Activated B cell treated with CpG ODN at 0.5 μM for 24 hours (primary cell): ENCODE measurements at regions not wholly inside any gene's neighbourhood (a gene's known extent, or its start where the extent isn't known, plus 50 kb on each side); places are given as distances from the start of the nearest gene placed in this dataset.

Experiments
- ATAC-seq: fragments of 200-7000 bp; cut with Tn5 transposase; one replicate; pipeline ENCODE4 v1.10.0; 2021; ENCODE audit warnings: low read depth, mild to moderate bottlenecking, moderate library complexity
- CTCF ChIA-PET: fragments of 350-600 bp; sonication (Branson Sonifier 250); formaldehyde crosslinking; loops from one replicate; lab custom pipeline; 2021; ENCODE audit warnings: antibody characterized with exemption; lab: Charles Lee
- POLR2A ChIA-PET: fragments of 350-600 bp; sonication (Branson Sonifier 250); formaldehyde crosslinking; loops from one replicate; lab custom pipeline; 2021; ENCODE audit warnings: antibody characterized with exemption; lab: Charles Lee
- DNase-seq: peaks from one replicate; pipeline ENCODE4 v3.0.0; 2022
- H3K27ac Mint-ChIP-seq: one replicate; pipeline ENCODE4 v1.8.0; 2020; ENCODE audit warnings: mixed read lengths
- H3K27me3 Mint-ChIP-seq: one replicate; pipeline ENCODE4 v1.8.0; 2021; ENCODE audit warnings: mixed read lengths
- H3K36me3 Mint-ChIP-seq: one replicate; pipeline ENCODE4 v1.8.0; 2021; ENCODE audit warnings: low read depth, mixed read lengths
- H3K4me1 Mint-ChIP-seq: one replicate; pipeline ENCODE4 v1.8.0; 2021; ENCODE audit warnings: mixed read lengths
- H3K4me3 Mint-ChIP-seq: one replicate; pipeline ENCODE4 v1.8.0; 2020; ENCODE audit warnings: mild to moderate bottlenecking, mixed read lengths
- H3K9me3 Mint-ChIP-seq: one replicate; pipeline ENCODE4 v1.8.0; 2020; ENCODE audit warnings: mixed read lengths
- CTCF ChIP-seq: fragments of 200-600 bp; IDR thresholded peaks from one replicate; pipeline ENCODE4 v1.8.0; 2022; ENCODE audit warnings: antibody characterized with exemption, mild to moderate bottlenecking
- intact Hi-C: fragments of 100-400 bp; cut with micrococcal nuclease; formaldehyde crosslinking; loops from one replicate; pipeline ENCODE4 v1.15.1; 2024

- intact Hi-C loops: no loop called here
- TF ChIP-seq CTCF: no peak
- DNase-seq (no peak), ATAC-seq (no peak)
- H3K27ac Mint-ChIP-seq: no peak overlapping the region
- no peaks in the 10 kb centered on the region for H3K4me1 Mint-ChIP-seq
- ChIA-PET POLR2A (no interaction called here), CTCF (no interaction called here)
- no peaks in the 10 kb centered on the region for H3K27me3 Mint-ChIP-seq
- no peaks in the 10 kb centered on the region for H3K9me3 Mint-ChIP-seq
- H3K4me3 Mint-ChIP-seq: no peak overlapping the region
- no peaks in the 10 kb centered on the region for H3K36me3 Mint-ChIP-seq
Observed at GRCh38 chr9:106321394-106322180, 541.4 kb upstream of the ZNF462 start.

- Mint-ChIP-seq H3K36me3 (no peaks in the 10 kb centered on the region), H3K27ac (no peak overlapping the region), H3K4me1 (no peaks in the 10 kb centered on the region), H3K27me3 (no peaks in the 10 kb centered on the region), H3K4me3 (no peak overlapping the region), H3K9me3 (no peaks in the 10 kb centered on the region)
- ChIA-PET CTCF (no interaction called here), POLR2A (no interaction called here)
- intact Hi-C loops: no loop called here
- TF ChIP-seq CTCF: no peak
- ATAC-seq (no peak), DNase-seq (no peak)
Observed at GRCh38 chr9:106322706-106323245, 540.2 kb upstream of the ZNF462 start.

GRCh38 chr9:106324053-106324585 is 538.8 kb upstream of the ZNF462 start:
- no peak for ATAC-seq
- intact Hi-C loops: no loop called here
- H3K36me3 Mint-ChIP-seq: no peaks in the 10 kb centered on the region
- no peaks in the 10 kb centered on the region for H3K4me1 Mint-ChIP-seq
- ChIA-PET POLR2A (no interaction called here), CTCF (no interaction called here)
- TF ChIP-seq CTCF: no peak
- H3K27me3 Mint-ChIP-seq: no peaks in the 10 kb centered on the region
- DNase-seq: no peak
- no peak overlapping the region for H3K27ac Mint-ChIP-seq
- H3K4me3 Mint-ChIP-seq: no peak overlapping the region
- H3K9me3 Mint-ChIP-seq: no peaks in the 10 kb centered on the region

- no peaks in the 10 kb centered on the region for H3K9me3 Mint-ChIP-seq
- POLR2A ChIA-PET: no interaction called here
- DNase-seq (no peak), ATAC-seq (no peak)
- no peak overlapping the region for H3K27ac Mint-ChIP-seq
- CTCF ChIA-PET: no interaction called here
- TF ChIP-seq CTCF: no peak
- intact Hi-C loops: no loop called here
- no peaks in the 10 kb centered on the region for H3K36me3 Mint-ChIP-seq
- H3K4me1 Mint-ChIP-seq: no peaks in the 10 kb centered on the region
- H3K27me3 Mint-ChIP-seq: no peaks in the 10 kb centered on the region
- H3K4me3 Mint-ChIP-seq: no peak overlapping the region
Observed at GRCh38 chr9:106324591-106325280, 538.2 kb upstream of the ZNF462 start.

- H3K9me3 Mint-ChIP-seq: no peaks in the 10 kb centered on the region
- intact Hi-C loops: no loop called here
- no peak for DNase-seq
- no peak overlapping the region for H3K27ac Mint-ChIP-seq
- H3K27me3 Mint-ChIP-seq: no peaks in the 10 kb centered on the region
- TF ChIP-seq CTCF: no peak
- no peaks in the 10 kb centered on the region for H3K36me3 Mint-ChIP-seq
- ChIA-PET CTCF (no interaction called here), POLR2A (no interaction called here)
- H3K4me1 Mint-ChIP-seq: no peaks in the 10 kb centered on the region
- ATAC-seq: no peak
- H3K4me3 Mint-ChIP-seq: no peak overlapping the region
Observed at GRCh38 chr9:106326493-106326892, 536.5 kb upstream of the ZNF462 start.
